Breast epithelium (tissue), 3 donors: ENCODE measurements at regions not wholly inside any gene's neighbourhood (a gene's known extent, or its start where the extent isn't known, plus 50 kb on each side); places are given as distances from the start of the nearest gene placed in this dataset.

ENCODE experiments used
- POLR2A ChIP-seq: fragments of 450-650 bp; IDR thresholded peaks from one replicate; pipeline ENCODE4 v1.6.1; 2016; ENCODE audit warnings: antibody characterized with exemption, mild to moderate bottlenecking, moderate library complexity
- POLR2AphosphoS5 ChIP-seq, 3 donors: sonication (generic); formaldehyde crosslinking; IDR thresholded peaks; one replicate each; pipeline ENCODE4 v1.6.1; 2017; ENCODE audit warnings: antibody characterized with exemption in 3 of 3
- TF ChIP-seq, protein P1 (sequence below), 3 donors: fragments of 450-650 bp; IDR thresholded peaks; one replicate each; pipeline ENCODE4 v1.5.1; 2016 to 2017; ENCODE audit warnings: antibody characterized with exemption in 3 of 3, mild to moderate bottlenecking in 3 of 3, moderate library complexity in 3 of 3

DNA sequence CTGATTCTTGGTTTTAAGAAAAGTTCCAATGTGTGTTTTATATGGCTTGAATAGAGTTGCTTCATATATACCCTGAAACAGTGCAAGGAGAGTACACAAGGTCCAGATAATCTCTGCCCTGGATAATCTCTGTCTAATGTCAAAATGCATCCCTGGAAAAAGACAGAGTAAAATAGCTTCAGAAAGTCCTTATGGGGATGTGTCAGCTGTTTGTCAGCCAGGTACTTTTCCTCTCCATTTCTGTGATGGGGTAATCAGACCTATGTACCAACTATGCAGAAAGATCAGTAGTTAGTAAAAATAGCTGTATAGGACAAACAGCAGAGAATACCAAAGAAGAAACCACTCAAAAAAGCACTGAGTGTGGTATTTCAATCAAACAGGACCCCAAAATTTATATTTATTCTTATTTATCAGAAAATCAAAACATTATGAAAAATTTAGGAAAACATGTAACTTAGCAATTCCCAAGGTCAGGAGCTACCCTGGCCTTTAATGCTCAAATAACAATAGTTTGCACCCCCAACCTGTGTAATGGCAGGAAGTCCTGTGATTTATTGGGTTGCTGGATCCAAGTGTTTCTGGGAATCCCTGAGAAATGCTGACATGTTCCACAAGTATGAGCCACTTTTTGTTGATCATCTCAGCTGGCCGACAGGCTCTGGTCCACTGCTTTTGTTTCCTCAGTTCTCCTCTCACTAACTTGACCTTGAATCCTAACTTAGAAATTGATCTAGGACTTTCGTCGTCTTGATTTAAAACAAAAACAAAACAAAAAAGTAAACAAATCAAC is 69.6 kb downstream of the MDH1 start:
- TF ChIP-seq, protein P1, sequence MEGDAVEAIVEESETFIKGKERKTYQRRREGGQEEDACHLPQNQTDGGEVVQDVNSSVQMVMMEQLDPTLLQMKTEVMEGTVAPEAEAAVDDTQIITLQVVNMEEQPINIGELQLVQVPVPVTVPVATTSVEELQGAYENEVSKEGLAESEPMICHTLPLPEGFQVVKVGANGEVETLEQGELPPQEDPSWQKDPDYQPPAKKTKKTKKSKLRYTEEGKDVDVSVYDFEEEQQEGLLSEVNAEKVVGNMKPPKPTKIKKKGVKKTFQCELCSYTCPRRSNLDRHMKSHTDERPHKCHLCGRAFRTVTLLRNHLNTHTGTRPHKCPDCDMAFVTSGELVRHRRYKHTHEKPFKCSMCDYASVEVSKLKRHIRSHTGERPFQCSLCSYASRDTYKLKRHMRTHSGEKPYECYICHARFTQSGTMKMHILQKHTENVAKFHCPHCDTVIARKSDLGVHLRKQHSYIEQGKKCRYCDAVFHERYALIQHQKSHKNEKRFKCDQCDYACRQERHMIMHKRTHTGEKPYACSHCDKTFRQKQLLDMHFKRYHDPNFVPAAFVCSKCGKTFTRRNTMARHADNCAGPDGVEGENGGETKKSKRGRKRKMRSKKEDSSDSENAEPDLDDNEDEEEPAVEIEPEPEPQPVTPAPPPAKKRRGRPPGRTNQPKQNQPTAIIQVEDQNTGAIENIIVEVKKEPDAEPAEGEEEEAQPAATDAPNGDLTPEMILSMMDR (IDR thresholded peaks at IDR 0.05), result no peak
- TF ChIP-seq POLR2A (no peak), POLR2AphosphoS5 (IDR thresholded peaks at IDR 0.05) (no peak)
